Effector memory CD4-positive, alpha-beta T cell (primary cell): ENCODE measurements at regions not wholly inside any gene's neighbourhood (a gene's known extent, or its start where the extent isn't known, plus 50 kb on each side); places are given as distances from the start of the nearest gene placed in this dataset.

Experiments used
- DNase-seq, 3 donors: peaks; one replicate each; pipeline ENCODE4 v3.0.0-alpha.2; 2020
- H3K27ac ChIP-seq: 2 replicates; pipeline ENCODE4 v1.7.0; 2013; ENCODE audit warnings: mild to moderate bottlenecking, low read length, moderate library complexity; ENCODE audit not compliant: insufficient read depth, poor library complexity, severe bottlenecking
- H3K27me3 ChIP-seq: replicated peaks from 2 replicates; pipeline ENCODE4 v1.7.0; 2013; ENCODE audit warnings: mild to moderate bottlenecking, low read length; ENCODE audit not compliant: insufficient read depth, control insufficient read depth, poor library complexity, severe bottlenecking
- H3K36me3 ChIP-seq: 2 replicates; pipeline ENCODE4 v1.7.0; 2013; ENCODE audit warnings: mild to moderate bottlenecking, low read length, moderate library complexity; ENCODE audit not compliant: control insufficient read depth, insufficient read depth
- H3K4me1 ChIP-seq: 2 replicates; pipeline ENCODE4 v1.7.0; 2013; ENCODE audit warnings: low read length, mild to moderate bottlenecking; ENCODE audit not compliant: control insufficient read depth, insufficient read depth, poor library complexity, severe bottlenecking
- H3K4me3 ChIP-seq: 2 replicates; pipeline ENCODE4 v1.7.0; 2013; ENCODE audit warnings: low read length, low read depth, mild to moderate bottlenecking; ENCODE audit not compliant: insufficient read depth, poor library complexity, severe bottlenecking
- H3K9me3 ChIP-seq: 2 replicates; pipeline ENCODE4 v1.7.0; 2013; ENCODE audit warnings: mild to moderate bottlenecking, low read length, moderate library complexity; ENCODE audit not compliant: control insufficient read depth

- H3K27me3 ChIP-seq, result no peaks in the 10 kb centered on the region
- H3K4me3 ChIP-seq, result no peak overlapping the region
- H3K36me3 ChIP-seq, result no peaks in the 10 kb centered on the region
- H3K9me3 ChIP-seq, result no peaks in the 10 kb centered on the region
- DNase-seq, result no peak
- no peak overlapping the region for H3K27ac ChIP-seq
- H3K4me1 ChIP-seq, result no peaks in the 10 kb centered on the region
These were observed 506.9 kb downstream of the NR2F2 start for GRCh38 chr15:96837241-96837970.

- no peak for DNase-seq
- Histone ChIP-seq H3K9me3 (no peaks in the 10 kb centered on the region), H3K27me3 (no peaks in the 10 kb centered on the region), H3K4me3 (no peak overlapping the region), H3K4me1 (no peaks in the 10 kb centered on the region), H3K27ac (no peak overlapping the region), H3K36me3 (no peaks in the 10 kb centered on the region)
These were observed 507.6 kb downstream of the NR2F2 start for GRCh38 chr15:96838081-96838480.

- Histone ChIP-seq H3K9me3 (no peaks in the 10 kb centered on the region), H3K36me3 (no peaks in the 10 kb centered on the region), H3K27me3 (no peaks in the 10 kb centered on the region), H3K27ac (no peak overlapping the region), H3K4me3 (no peak overlapping the region), H3K4me1 (no peaks in the 10 kb centered on the region)
- no peak for DNase-seq
These were observed 518.9 kb downstream of the NR2F2 start for GRCh38 chr15:96849271-96849900.

GRCh38 chr15:96851613-96852012 is 521.1 kb downstream of the NR2F2 start:
- no peak overlapping the region for H3K27ac ChIP-seq
- H3K27me3 ChIP-seq, result no peaks in the 10 kb centered on the region
- no peaks in the 10 kb centered on the region for H3K9me3 ChIP-seq
- no peak for DNase-seq
- no peak overlapping the region for H3K4me3 ChIP-seq
- no peaks in the 10 kb centered on the region for H3K4me1 ChIP-seq
- no peaks in the 10 kb centered on the region for H3K36me3 ChIP-seq

GRCh38 chr15:96858694-96859093 is 528.2 kb downstream of the NR2F2 start:
- no peaks in the 10 kb centered on the region for H3K36me3 ChIP-seq
- no peak for DNase-seq
- no peak overlapping the region for H3K4me3 ChIP-seq
- H3K27ac ChIP-seq, result no peak overlapping the region
- H3K9me3 ChIP-seq, result no peaks in the 10 kb centered on the region
- no peaks in the 10 kb centered on the region for H3K27me3 ChIP-seq
- H3K4me1 ChIP-seq, result no peaks in the 10 kb centered on the region

- Histone ChIP-seq H3K27ac (no peak overlapping the region), H3K4me1 (no peaks in the 10 kb centered on the region), H3K27me3 (no peaks in the 10 kb centered on the region), H3K36me3 (no peaks in the 10 kb centered on the region), H3K9me3 (no peaks in the 10 kb centered on the region), H3K4me3 (no peak overlapping the region)
- no peak for DNase-seq
These were observed 530.2 kb downstream of the NR2F2 start for GRCh38 chr15:96860741-96861140.

GRCh38 chr15:96867992-96868391 is 537.5 kb downstream of the NR2F2 start:
- no peaks in the 10 kb centered on the region for H3K9me3 ChIP-seq
- H3K27ac ChIP-seq, result no peak overlapping the region
- H3K4me1 ChIP-seq, result no peaks in the 10 kb centered on the region
- no peaks in the 10 kb centered on the region for H3K27me3 ChIP-seq
- no peak for DNase-seq
- H3K36me3 ChIP-seq, result no peaks in the 10 kb centered on the region
- H3K4me3 ChIP-seq, result no peak overlapping the region

- no peak for DNase-seq
- H3K27me3 ChIP-seq, result no peaks in the 10 kb centered on the region
These were observed 538.6 kb downstream of the NR2F2 start for GRCh38 chr15:96869122-96869521.

GRCh38 chr15:96869790-96870189 is 539.3 kb downstream of the NR2F2 start:
- Histone ChIP-seq H3K4me3 (no peak overlapping the region), H3K4me1 (no peaks in the 10 kb centered on the region), H3K27me3 (no peaks in the 10 kb centered on the region), H3K27ac (no peak overlapping the region), H3K9me3 (no peaks in the 10 kb centered on the region), H3K36me3 (no peaks in the 10 kb centered on the region)
- no peak for DNase-seq

More at GRCh38 chr15:96869122-96869521, 538.6 kb downstream of the NR2F2 start:
- Histone ChIP-seq H3K4me1 (no peaks in the 10 kb centered on the region), H3K36me3 (no peaks in the 10 kb centered on the region), H3K4me3 (no peak overlapping the region), H3K9me3 (no peaks in the 10 kb centered on the region), H3K27ac (no peak overlapping the region)

- Histone ChIP-seq H3K36me3 (no peaks in the 10 kb centered on the region), H3K27me3 (no peaks in the 10 kb centered on the region), H3K9me3 (no peaks in the 10 kb centered on the region), H3K4me3 (no peak overlapping the region), H3K4me1 (no peaks in the 10 kb centered on the region), H3K27ac (no peak overlapping the region)
- DNase-seq, result no peak
These were observed 540.1 kb downstream of the NR2F2 start for GRCh38 chr15:96870580-96870979.
